WTC11 (cell line): ENCODE measurements at regions not wholly inside any gene's neighbourhood (a gene's known extent, or its start where the extent isn't known, plus 50 kb on each side); places are given as distances from the start of the nearest gene placed in this dataset.

ENCODE experiments used
- ATAC-seq: fragments of 200-7000 bp; cut with Tn5 transposase; 2 replicates; pipeline ENCODE4 v1.10.0; 2021; ENCODE audit warnings: mild to moderate bottlenecking, moderate library complexity
- CTCF ChIA-PET: fragments of 300-600 bp; sonication (Branson Sonifier 250); formaldehyde crosslinking; loops from one replicate; lab custom pipeline; 2021; ENCODE audit warnings: antibody characterized with exemption; lab: Charles Lee
- POLR2A ChIA-PET: fragments of 350-600 bp; sonication (Branson Sonifier 250); formaldehyde crosslinking; loops from one replicate; lab custom pipeline; 2021; ENCODE audit warnings: antibody characterized with exemption; lab: Charles Lee
- DNase-seq: peaks from one replicate; pipeline ENCODE4 v3.0.0; 2021; ENCODE audit warnings: low spot score
- H3K27ac Mint-ChIP-seq: 2 replicates; pipeline ENCODE4 v1.8.0; 2021; ENCODE audit warnings: mixed read lengths
- H3K27me3 Mint-ChIP-seq: 2 replicates; pipeline ENCODE4 v1.8.0; 2021; ENCODE audit warnings: low read depth, mild to moderate bottlenecking, moderate library complexity, mixed read lengths
- H3K36me3 Mint-ChIP-seq: 2 replicates; pipeline ENCODE4 v1.8.0; 2021; ENCODE audit warnings: mixed read lengths
- H3K4me1 Mint-ChIP-seq: 2 replicates; pipeline ENCODE4 v1.8.0; 2022; ENCODE audit warnings: mixed read lengths
- H3K4me3 Mint-ChIP-seq: 2 replicates; pipeline ENCODE4 v1.8.0; 2021; ENCODE audit warnings: mild to moderate bottlenecking, moderate library complexity, mixed read lengths
- H3K9me3 Mint-ChIP-seq: 2 replicates; pipeline ENCODE4 v1.8.0; 2021; ENCODE audit warnings: mixed read lengths
- ATF1 ChIP-seq: sonication (generic); formaldehyde crosslinking; IDR thresholded peaks from 2 replicates; pipeline ENCODE4 v1.8.1; 2023; ENCODE audit warnings: mild to moderate bottlenecking, moderate library complexity, missing genetic modification reagents
- CREB1 ChIP-seq: sonication (generic); formaldehyde crosslinking; IDR thresholded peaks from 2 replicates; pipeline ENCODE4 v1.8.0; 2023; ENCODE audit warnings: mild to moderate bottlenecking, missing genetic modification reagents
- CREM ChIP-seq: sonication (generic); formaldehyde crosslinking; IDR thresholded peaks from 2 replicates; pipeline ENCODE4 v1.8.1; 2022; ENCODE audit warnings: mild to moderate bottlenecking, missing genetic modification reagents, moderate library complexity
- ERG ChIP-seq: fragments of 250-450 bp; sonication (Bioruptor Pico); IDR thresholded peaks from 2 replicates; pipeline ENCODE4 v1.8.0; 2021; ENCODE audit warnings: mild to moderate bottlenecking
- ESRRA ChIP-seq: sonication (generic); formaldehyde crosslinking; IDR thresholded peaks from 2 replicates; pipeline ENCODE4 v1.8.1; 2022; ENCODE audit warnings: mild to moderate bottlenecking, missing genetic modification reagents, borderline replicate concordance
- IRF2 ChIP-seq: sonication (generic); formaldehyde crosslinking; IDR thresholded peaks from 2 replicates; pipeline ENCODE4 v1.8.0; 2022; ENCODE audit warnings: low read depth, missing genetic modification reagents, borderline replicate concordance
- MXD4 ChIP-seq: fragments of 250-450 bp; sonication (Bioruptor Pico); IDR thresholded peaks from 2 replicates; pipeline ENCODE4 v1.8.0; 2021; ENCODE audit warnings: mild to moderate bottlenecking, moderate library complexity, borderline replicate concordance
- NFE2L1 ChIP-seq: sonication (generic); formaldehyde crosslinking; IDR thresholded peaks from 2 replicates; pipeline ENCODE4 v1.8.1; 2023; ENCODE audit warnings: missing genetic modification reagents
- NR3C1 ChIP-seq: sonication (generic); formaldehyde crosslinking; conservative IDR thresholded peaks from 2 replicates; pipeline ENCODE4 v1.8.1; 2023; ENCODE audit warnings: low read depth, mild to moderate bottlenecking, missing genetic modification reagents
- OVOL2 ChIP-seq: fragments of 250-450 bp; sonication (Bioruptor Pico); IDR thresholded peaks from 2 replicates; pipeline ENCODE4 v1.9.0; 2021; ENCODE audit warnings: mild to moderate bottlenecking, borderline replicate concordance
- RORB ChIP-seq: fragments of 250-450 bp; sonication (Bioruptor Pico); IDR thresholded peaks from 2 replicates; pipeline ENCODE4 v1.9.0; 2021; ENCODE audit warnings: mild to moderate bottlenecking
- SMAD3 ChIP-seq: sonication (generic); formaldehyde crosslinking; IDR thresholded peaks from 2 replicates; pipeline ENCODE4 v1.8.0; 2022; ENCODE audit warnings: missing genetic modification reagents, mild to moderate bottlenecking, borderline replicate concordance
- SP1 ChIP-seq: sonication (generic); formaldehyde crosslinking; conservative IDR thresholded peaks from 2 replicates; pipeline ENCODE4 v1.8.1; 2022; ENCODE audit warnings: missing genetic modification reagents
- STAT6 ChIP-seq: sonication (generic); formaldehyde crosslinking; conservative IDR thresholded peaks from 2 replicates; pipeline ENCODE4 v1.8.1; 2023; ENCODE audit warnings: mild to moderate bottlenecking, low read depth, missing genetic modification reagents, moderate library complexity
- TEAD1 ChIP-seq: sonication (generic); formaldehyde crosslinking; IDR thresholded peaks from 2 replicates; pipeline ENCODE4 v1.8.0; 2022; ENCODE audit warnings: mild to moderate bottlenecking, missing genetic modification reagents
- TEAD4 ChIP-seq: sonication (generic); formaldehyde crosslinking; IDR thresholded peaks from 2 replicates; pipeline ENCODE4 v1.8.0; 2022; ENCODE audit warnings: mild to moderate bottlenecking, missing genetic modification reagents
- ZNF121 ChIP-seq: sonication (generic); formaldehyde crosslinking; IDR thresholded peaks from 2 replicates; pipeline ENCODE4 v1.8.0; 2023; ENCODE audit warnings: missing genetic modification reagents
- TF ChIP-seq, protein P1 (sequence below): sonication (generic); formaldehyde crosslinking; IDR thresholded peaks from 2 replicates; pipeline ENCODE4 v1.8.0; 2023; ENCODE audit warnings: mild to moderate bottlenecking, missing genetic modification reagents
- TF ChIP-seq, protein P2 (sequence below): sonication (generic); formaldehyde crosslinking; IDR thresholded peaks from 2 replicates; pipeline ENCODE4 v1.8.0; 2022; ENCODE audit warnings: mild to moderate bottlenecking, missing genetic modification reagents
- TF ChIP-seq, protein P3 (sequence below): sonication (generic); formaldehyde crosslinking; IDR thresholded peaks from 2 replicates; pipeline ENCODE4 v1.8.0; 2022; ENCODE audit warnings: mild to moderate bottlenecking, missing genetic modification reagents
- TF ChIP-seq, protein P4 (sequence below): sonication (generic); formaldehyde crosslinking; IDR thresholded peaks from 2 replicates; pipeline ENCODE4 v1.8.1; 2023; ENCODE audit warnings: mild to moderate bottlenecking, missing genetic modification reagents, moderate library complexity
- TF ChIP-seq, protein P5 (sequence below): sonication (generic); formaldehyde crosslinking; IDR thresholded peaks from 2 replicates; pipeline ENCODE4 v1.8.0; 2022; ENCODE audit warnings: mild to moderate bottlenecking, missing genetic modification reagents

GRCh38 chr1:94634977-94635416, 93.4 kb upstream of the F3 start:
- Mint-ChIP-seq H3K27ac (no peak overlapping the region), H3K9me3 (no peaks in the 10 kb centered on the region), H3K4me1 (peaks cover 25% of the 10 kb centered on the region), H3K4me3 (no peak overlapping the region), H3K27me3 (no peaks in the 10 kb centered on the region), H3K36me3 (no peaks in the 10 kb centered on the region)
- ChIA-PET POLR2A (no interaction called here), CTCF (interaction anchor here (0.5 to 2.2 kb wide), 9 partner anchors 9 to 408 kb away, joined by 3 to 12 read pairs (median 4); no protein-coding TSS in a partner anchor)
- TF ChIP-seq STAT6 (no peak), IRF2 (CRISPR knock-in tag) (no peak), ATF1 (CRISPR knock-in tag) (no peak), ESRRA (no peak)
- TF ChIP-seq, protein P1, sequence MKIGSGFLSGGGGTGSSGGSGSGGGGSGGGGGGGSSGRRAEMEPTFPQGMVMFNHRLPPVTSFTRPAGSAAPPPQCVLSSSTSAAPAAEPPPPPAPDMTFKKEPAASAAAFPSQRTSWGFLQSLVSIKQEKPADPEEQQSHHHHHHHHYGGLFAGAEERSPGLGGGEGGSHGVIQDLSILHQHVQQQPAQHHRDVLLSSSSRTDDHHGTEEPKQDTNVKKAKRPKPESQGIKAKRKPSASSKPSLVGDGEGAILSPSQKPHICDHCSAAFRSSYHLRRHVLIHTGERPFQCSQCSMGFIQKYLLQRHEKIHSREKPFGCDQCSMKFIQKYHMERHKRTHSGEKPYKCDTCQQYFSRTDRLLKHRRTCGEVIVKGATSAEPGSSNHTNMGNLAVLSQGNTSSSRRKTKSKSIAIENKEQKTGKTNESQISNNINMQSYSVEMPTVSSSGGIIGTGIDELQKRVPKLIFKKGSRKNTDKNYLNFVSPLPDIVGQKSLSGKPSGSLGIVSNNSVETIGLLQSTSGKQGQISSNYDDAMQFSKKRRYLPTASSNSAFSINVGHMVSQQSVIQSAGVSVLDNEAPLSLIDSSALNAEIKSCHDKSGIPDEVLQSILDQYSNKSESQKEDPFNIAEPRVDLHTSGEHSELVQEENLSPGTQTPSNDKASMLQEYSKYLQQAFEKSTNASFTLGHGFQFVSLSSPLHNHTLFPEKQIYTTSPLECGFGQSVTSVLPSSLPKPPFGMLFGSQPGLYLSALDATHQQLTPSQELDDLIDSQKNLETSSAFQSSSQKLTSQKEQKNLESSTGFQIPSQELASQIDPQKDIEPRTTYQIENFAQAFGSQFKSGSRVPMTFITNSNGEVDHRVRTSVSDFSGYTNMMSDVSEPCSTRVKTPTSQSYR (CRISPR knock-in tag), result no peak
- TF ChIP-seq, protein P2, sequence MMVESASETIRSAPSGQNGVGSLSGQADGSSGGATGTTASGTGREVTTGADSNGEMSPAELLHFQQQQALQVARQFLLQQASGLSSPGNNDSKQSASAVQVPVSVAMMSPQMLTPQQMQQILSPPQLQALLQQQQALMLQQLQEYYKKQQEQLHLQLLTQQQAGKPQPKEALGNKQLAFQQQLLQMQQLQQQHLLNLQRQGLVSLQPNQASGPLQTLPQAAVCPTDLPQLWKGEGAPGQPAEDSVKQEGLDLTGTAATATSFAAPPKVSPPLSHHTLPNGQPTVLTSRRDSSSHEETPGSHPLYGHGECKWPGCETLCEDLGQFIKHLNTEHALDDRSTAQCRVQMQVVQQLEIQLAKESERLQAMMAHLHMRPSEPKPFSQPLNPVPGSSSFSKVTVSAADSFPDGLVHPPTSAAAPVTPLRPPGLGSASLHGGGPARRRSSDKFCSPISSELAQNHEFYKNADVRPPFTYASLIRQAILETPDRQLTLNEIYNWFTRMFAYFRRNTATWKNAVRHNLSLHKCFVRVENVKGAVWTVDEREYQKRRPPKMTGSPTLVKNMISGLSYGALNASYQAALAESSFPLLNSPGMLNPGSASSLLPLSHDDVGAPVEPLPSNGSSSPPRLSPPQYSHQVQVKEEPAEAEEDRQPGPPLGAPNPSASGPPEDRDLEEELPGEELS, result no peak
- DNase-seq (no peak), ATAC-seq (no peak; the same call in none of the 2 replicates)

DNA sequence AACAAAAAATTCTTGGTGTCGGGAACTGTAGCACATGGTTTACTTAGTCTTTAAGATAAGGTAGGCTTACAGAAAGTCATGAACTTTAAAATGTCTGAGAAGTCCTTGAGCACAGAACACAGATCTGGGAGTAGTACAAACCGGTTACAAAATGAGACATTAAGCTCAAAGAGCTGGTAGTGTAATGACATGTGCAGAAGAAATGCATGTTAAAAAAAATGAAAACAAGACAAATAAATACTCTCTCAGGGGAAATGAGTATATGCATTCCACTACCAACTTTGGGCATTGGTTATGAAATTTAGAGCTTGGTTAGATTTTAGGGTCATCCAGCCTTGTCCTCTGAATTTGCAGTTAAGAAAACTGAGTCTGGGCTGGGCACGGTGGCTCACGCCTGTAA, 91.5 kb upstream of the F3 start:
- H3K4me1 Mint-ChIP-seq, result peaks cover 25% of the 10 kb centered on the region
- no peaks in the 10 kb centered on the region for H3K36me3 Mint-ChIP-seq
- H3K27ac Mint-ChIP-seq, result no peak overlapping the region
- POLR2A ChIA-PET, result no interaction called here
- DNase-seq, result no peak
- H3K9me3 Mint-ChIP-seq, result no peaks in the 10 kb centered on the region
- no peaks in the 10 kb centered on the region for H3K27me3 Mint-ChIP-seq
- ATAC-seq, result no peak
- H3K4me3 Mint-ChIP-seq, result no peak overlapping the region
- CTCF ChIA-PET, result no interaction called here
- TF ChIP-seq, protein P3, sequence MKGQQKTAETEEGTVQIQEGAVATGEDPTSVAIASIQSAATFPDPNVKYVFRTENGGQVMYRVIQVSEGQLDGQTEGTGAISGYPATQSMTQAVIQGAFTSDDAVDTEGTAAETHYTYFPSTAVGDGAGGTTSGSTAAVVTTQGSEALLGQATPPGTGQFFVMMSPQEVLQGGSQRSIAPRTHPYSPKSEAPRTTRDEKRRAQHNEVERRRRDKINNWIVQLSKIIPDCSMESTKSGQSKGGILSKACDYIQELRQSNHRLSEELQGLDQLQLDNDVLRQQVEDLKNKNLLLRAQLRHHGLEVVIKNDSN (CRISPR knock-in tag), result no peak
- no peak for TF ChIP-seq ESRRA
- no peak for TF ChIP-seq NR3C1 (CRISPR knock-in tag)
- TF ChIP-seq, protein P4, sequence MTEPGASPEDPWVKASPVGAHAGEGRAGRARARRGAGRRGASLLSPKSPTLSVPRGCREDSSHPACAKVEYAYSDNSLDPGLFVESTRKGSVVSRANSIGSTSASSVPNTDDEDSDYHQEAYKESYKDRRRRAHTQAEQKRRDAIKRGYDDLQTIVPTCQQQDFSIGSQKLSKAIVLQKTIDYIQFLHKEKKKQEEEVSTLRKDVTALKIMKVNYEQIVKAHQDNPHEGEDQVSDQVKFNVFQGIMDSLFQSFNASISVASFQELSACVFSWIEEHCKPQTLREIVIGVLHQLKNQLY (CRISPR knock-in tag), result no peak
- no peak for TF ChIP-seq SMAD3 (CRISPR knock-in tag)
- TF ChIP-seq ZNF121, result no peak
- no peak for TF ChIP-seq CREB1 (CRISPR knock-in tag)
- no peak for TF ChIP-seq NFE2L1 (CRISPR knock-in tag)
- no peak for TF ChIP-seq ERG (CRISPR knock-in tag)
- TF ChIP-seq TEAD1 (CRISPR knock-in tag), result no peak
- no peak for TF ChIP-seq CREM (CRISPR knock-in tag)
- no peak for TF ChIP-seq SP1
- TF ChIP-seq RORB (CRISPR knock-in tag), result no peak
- TF ChIP-seq TEAD4 (CRISPR knock-in tag), result no peak
- no peak for TF ChIP-seq OVOL2 (CRISPR knock-in tag)
- no peak for TF ChIP-seq MXD4
- TF ChIP-seq, protein P1 (CRISPR knock-in tag), result no peak
- TF ChIP-seq, protein P5, sequence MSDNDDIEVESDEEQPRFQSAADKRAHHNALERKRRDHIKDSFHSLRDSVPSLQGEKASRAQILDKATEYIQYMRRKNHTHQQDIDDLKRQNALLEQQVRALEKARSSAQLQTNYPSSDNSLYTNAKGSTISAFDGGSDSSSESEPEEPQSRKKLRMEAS (CRISPR knock-in tag), result no peak
